Activated naive CD4-positive, alpha-beta T cell treated with Interleukin-2 at 50 U/mL for 16 hours (primary cell): ENCODE measurements at regions not wholly inside any gene's neighbourhood (a gene's known extent, or its start where the extent isn't known, plus 50 kb on each side); places are given as distances from the start of the nearest gene placed in this dataset.
"Not testable (repeated sequence)": the region's sequence is repeated elsewhere in the genome, so short reads cannot be mapped to it uniquely, and the experiment has no call there.

Experiments
- DNase-seq: peaks from one replicate; pipeline ENCODE4 v3.0.0-alpha.2; 2020

GRCh38 chr2:242032780-242033656, 163.5 kb downstream of the RTP5 start:
- DNase-seq, result no peak

- no peak for DNase-seq
These were observed 164.6 kb downstream of the RTP5 start for GRCh38 chr2:242034138-242034537.

- DNase-seq, result no peak
These were observed 165.7 kb downstream of the RTP5 start for GRCh38 chr2:242034996-242035814.

- no peak for DNase-seq
These were observed 166.5 kb downstream of the RTP5 start for GRCh38 chr2:242035858-242036652.

- no peak for DNase-seq
These were observed 167.1 kb downstream of the RTP5 start for GRCh38 chr2:242036653-242036950.

- no peak for DNase-seq
These were observed 168.8 kb downstream of the RTP5 start for GRCh38 chr2:242038166-242038927.

- DNase-seq, result no peak
These were observed 169.4 kb downstream of the RTP5 start for GRCh38 chr2:242038928-242039341.

- DNase-seq, result no peak
These were observed 170.8 kb downstream of the RTP5 start for GRCh38 chr2:242040303-242040655.

GRCh38 chr2:242040681-242041080, 171.2 kb downstream of the RTP5 start:
- no peak for DNase-seq

- DNase-seq, result no peak
These were observed 172.3 kb downstream of the RTP5 start for GRCh38 chr2:242041816-242042215.

GRCh38 chr2:242043538-242044312, 174.2 kb downstream of the RTP5 start:
- DNase-seq, result no peak

- DNase-seq, result no peak
These were observed 174.7 kb downstream of the RTP5 start for GRCh38 chr2:242044313-242044590.

- DNase-seq, result not testable (repeated sequence)
These were observed 176.1 kb downstream of the RTP5 start for GRCh38 chr2:242045596-242046144.

- DNase-seq, result no peak
These were observed 176.8 kb downstream of the RTP5 start for GRCh38 chr2:242046206-242046826.

- no peak for DNase-seq
These were observed 178.4 kb downstream of the RTP5 start for GRCh38 chr2:242047963-242048362.

- DNase-seq, result no peak
These were observed 178.9 kb downstream of the RTP5 start for GRCh38 chr2:242048479-242048878.

- not testable (repeated sequence) for DNase-seq
These were observed 180.0 kb downstream of the RTP5 start for GRCh38 chr2:242049492-242049891.

GRCh38 chr2:242051463-242051862, 181.9 kb downstream of the RTP5 start:
- no peak for DNase-seq

- DNase-seq, result no peak
These were observed 182.9 kb downstream of the RTP5 start for GRCh38 chr2:242052421-242052820.

GRCh38 chr2:242053921-242054320, 184.4 kb downstream of the RTP5 start:
- DNase-seq, result no peak

- DNase-seq, result no peak
These were observed 184.9 kb downstream of the RTP5 start for GRCh38 chr2:242054406-242054805.
